Inflammatory macrophage treated with lipopolysaccharide for 1 hour (primary cell): ENCODE measurements at regions not wholly inside any gene's neighbourhood (a gene's known extent, or its start where the extent isn't known, plus 50 kb on each side); places are given as distances from the start of the nearest gene placed in this dataset.
"Not testable (repeated sequence)": the region's sequence is repeated elsewhere in the genome, so short reads cannot be mapped to it uniquely, and the experiment has no call there.

Experiments
- DNase-seq, 2 donors: peaks; one replicate each; pipeline ENCODE4 v3.0.0-alpha.2; 2020 to 2022

GRCh38 chr13:83722443-83722842 lies 159.8 kb downstream of the SLITRK1 start:
- no peak for DNase-seq

GRCh38 chr13:83716121-83716520 lies 166.2 kb downstream of the SLITRK1 start:
- DNase-seq = no peak

- DNase-seq = no peak
These were observed 168.0 kb downstream of the SLITRK1 start for GRCh38 chr13:83714236-83714635.

- no peak for DNase-seq
These were observed 172.2 kb downstream of the SLITRK1 start for GRCh38 chr13:83710133-83710515.

- DNase-seq = no peak
These were observed 172.7 kb downstream of the SLITRK1 start for GRCh38 chr13:83709426-83710132.

GRCh38 chr13:83702021-83702420 lies 180.3 kb downstream of the SLITRK1 start:
- DNase-seq = no peak

GRCh38 chr13:83692800-83693199 lies 189.5 kb downstream of the SLITRK1 start:
- no peak for DNase-seq

- DNase-seq = no peak
These were observed 190.3 kb downstream of the SLITRK1 start for GRCh38 chr13:83691966-83692365.

- no peak for DNase-seq
These were observed 200.7 kb downstream of the SLITRK1 start for GRCh38 chr13:83681547-83681946.

- no peak for DNase-seq
These were observed 204.3 kb downstream of the SLITRK1 start for GRCh38 chr13:83677985-83678384.

GRCh38 chr13:83672612-83673011 lies 209.7 kb downstream of the SLITRK1 start:
- DNase-seq = no peak

GRCh38 chr13:83667606-83668005 lies 214.7 kb downstream of the SLITRK1 start:
- no peak for DNase-seq

- no peak for DNase-seq
These were observed 216.1 kb downstream of the SLITRK1 start for GRCh38 chr13:83666141-83666540.

GRCh38 chr13:83657281-83657680 lies 225.0 kb downstream of the SLITRK1 start:
- DNase-seq = no peak

GRCh38 chr13:83642617-83643016 lies 239.7 kb downstream of the SLITRK1 start:
- not testable (repeated sequence) for DNase-seq

- DNase-seq = no peak
These were observed 247.7 kb downstream of the SLITRK1 start for GRCh38 chr13:83634601-83635000.

GRCh38 chr13:83633746-83634145 lies 248.5 kb downstream of the SLITRK1 start:
- DNase-seq = no peak

GRCh38 chr13:83622422-83622784 lies 259.9 kb downstream of the SLITRK1 start:
- DNase-seq = no peak

- DNase-seq = no peak
These were observed 260.4 kb downstream of the SLITRK1 start for GRCh38 chr13:83621765-83622421.

- DNase-seq = no peak
These were observed 261.6 kb downstream of the SLITRK1 start for GRCh38 chr13:83620530-83621220.

- DNase-seq = no peak
These were observed 263.3 kb downstream of the SLITRK1 start for GRCh38 chr13:83618966-83619365.

GRCh38 chr13:83613524-83613923 lies 268.8 kb downstream of the SLITRK1 start:
- DNase-seq = no peak

GRCh38 chr13:83601539-83601938 lies 280.7 kb downstream of the SLITRK1 start:
- DNase-seq = no peak

- DNase-seq = no peak
These were observed 290.2 kb downstream of the SLITRK1 start for GRCh38 chr13:83592095-83592494.
